ENCODE measurements at regions not wholly inside any gene's neighbourhood (a gene's known extent, or its start where the extent isn't known, plus 50 kb on each side); places are given as distances from the start of the nearest gene placed in this dataset.
"Not testable (repeated sequence)": the region's sequence is repeated elsewhere in the genome, so short reads cannot be mapped to it uniquely, and the experiment has no call there.

DNA sequence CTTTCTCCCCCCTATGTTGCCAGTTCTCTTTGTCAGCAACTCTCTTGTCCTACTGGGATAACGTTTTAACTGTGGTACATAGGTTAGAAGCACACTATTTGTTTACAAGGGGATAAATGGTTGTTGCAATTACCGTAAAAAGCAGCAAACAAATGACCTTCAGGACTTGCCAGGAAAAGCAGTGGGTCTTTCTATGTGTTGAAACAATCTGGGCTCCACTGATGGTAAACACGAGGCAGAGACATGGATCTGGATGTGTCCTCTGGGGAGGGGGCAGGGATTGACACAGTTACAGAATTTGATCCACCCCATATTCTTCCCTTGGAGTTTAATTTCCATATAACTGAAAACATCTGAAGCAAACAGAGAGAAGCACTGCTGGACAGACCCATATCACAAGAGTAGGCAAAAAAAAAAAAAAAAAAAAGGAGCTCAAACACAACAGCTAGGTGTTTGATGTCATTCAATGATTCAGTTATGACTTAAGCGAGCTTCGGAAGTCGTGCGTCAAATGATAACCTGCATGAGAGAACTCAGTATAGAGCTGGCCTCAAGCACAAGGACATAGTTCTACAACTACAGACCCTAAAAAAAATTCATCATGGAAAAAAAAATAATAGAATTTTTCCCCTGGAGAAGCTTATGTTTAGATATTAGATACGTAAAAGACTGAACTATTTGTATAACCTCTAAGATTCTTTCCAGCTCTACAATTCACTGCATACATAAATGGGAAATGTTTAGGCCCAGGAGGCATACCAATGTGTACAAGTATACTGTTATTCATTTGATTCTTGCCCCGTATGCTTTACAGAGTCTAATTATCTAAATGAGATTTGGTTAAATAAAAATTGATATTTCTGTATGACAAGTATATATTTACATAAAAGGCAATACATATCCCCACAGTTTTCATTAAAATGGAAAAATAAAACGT is 127.7 kb downstream of the ALDH8A1 start:
- DNase-seq (ENCODE audit: low read depth in 2 of 2), result no peak

DNA sequence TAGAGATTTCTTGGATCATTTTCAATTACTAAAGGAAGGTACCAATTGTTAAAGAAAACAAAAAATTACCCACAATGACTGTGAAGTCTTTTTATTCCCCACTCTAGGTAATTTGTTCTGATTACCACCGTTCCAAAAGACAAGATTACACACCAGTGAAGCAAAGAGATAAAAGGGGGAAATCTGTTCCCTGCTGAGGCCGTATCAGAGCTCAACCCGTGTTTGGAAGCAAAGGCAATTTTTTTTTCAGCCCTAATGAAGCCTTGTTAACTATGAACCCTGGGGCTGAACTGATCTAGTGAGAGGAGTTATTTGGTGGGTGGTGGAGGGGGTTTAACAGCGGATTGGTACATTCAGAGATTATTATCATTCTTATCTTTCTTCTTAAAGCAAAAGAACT is 128.5 kb downstream of the ALDH8A1 start:
- DNase-seq (ENCODE audit: low read depth in 2 of 2), result no peak

DNA sequence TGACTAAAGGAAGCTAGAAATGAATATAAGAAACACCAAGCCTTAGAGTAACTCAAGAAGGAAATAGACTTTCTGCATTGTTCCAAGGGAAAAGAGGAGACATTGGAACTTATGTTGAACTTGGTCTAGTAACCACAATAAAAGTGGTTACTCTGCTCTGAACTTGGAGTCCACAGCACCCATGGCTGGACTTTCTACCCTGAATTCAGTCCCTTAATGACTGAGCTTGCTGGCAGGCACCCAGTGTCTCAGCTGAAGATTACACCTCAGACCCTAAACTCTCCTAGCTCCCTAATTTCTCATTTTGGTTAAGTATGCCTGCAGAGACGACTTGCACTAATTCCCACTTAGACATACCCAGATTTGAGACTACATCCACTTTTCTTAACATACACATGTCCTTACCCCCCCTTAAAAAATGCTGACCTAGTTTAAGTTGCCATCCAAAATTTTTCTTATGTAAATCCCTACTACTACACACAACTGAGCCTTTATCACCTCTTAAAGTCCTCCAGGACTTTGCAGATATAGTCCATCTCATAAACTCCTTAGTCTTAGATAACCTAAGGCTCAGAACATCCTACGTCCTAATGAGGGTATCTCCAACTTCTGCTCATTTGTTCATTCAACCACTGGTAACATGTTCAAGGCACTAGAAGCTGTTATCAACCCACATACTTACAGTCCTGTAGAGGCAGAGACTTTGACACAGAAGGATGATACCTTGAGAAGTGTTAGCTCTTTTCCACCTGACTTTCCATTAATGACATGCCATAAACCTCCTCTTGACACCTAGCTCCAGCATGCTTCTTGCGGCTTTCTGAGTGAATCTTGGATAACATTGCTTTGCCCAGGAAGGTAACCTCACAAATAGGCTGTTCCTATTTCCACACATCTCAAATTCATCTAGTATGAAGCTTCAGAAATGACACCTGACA is 129.8 kb downstream of the ALDH8A1 start:
- DNase-seq (ENCODE audit: low read depth in 2 of 2), result no peak

DNA sequence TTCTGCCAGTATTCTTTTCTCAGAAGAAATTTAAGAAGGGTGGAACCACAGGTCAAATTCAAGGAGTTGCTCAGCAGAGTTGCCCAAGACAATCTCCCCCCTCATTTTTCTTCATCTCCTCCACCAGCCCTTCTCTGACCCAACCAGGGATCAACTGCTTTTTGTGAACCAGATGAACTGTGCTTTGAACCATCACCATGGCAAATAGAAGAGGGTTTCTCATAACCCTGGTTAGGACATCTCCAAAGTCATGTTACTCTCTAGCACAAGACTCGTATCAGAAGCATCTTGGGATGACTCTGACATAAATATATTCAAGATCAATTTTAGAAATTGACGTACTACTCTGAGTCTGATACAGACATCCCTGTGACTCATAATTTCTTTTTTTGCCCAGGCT is 130.7 kb downstream of the ALDH8A1 start:
- no peak for DNase-seq (ENCODE audit: low read depth in 2 of 2)

DNA sequence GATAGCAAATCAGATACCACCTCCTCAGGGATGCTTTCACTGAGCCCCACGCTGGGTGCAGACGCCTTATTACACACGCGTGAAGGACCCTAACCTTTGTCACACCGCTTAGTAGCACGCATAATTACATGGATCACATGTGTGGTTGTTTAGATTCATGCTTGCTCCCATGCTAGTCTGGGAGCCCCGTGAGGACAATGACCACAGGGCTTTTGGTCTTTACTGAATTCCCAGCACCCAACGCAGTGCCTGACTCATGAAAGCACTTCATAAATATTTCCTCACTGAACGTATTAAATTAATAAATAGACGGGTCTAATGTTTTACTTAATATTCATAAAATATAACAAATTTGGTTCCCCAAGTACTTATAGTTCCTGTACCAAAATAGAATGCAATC is 132.5 kb downstream of the ALDH8A1 start:
- DNase-seq (ENCODE audit: low read depth in 2 of 2), result no peak

DNA sequence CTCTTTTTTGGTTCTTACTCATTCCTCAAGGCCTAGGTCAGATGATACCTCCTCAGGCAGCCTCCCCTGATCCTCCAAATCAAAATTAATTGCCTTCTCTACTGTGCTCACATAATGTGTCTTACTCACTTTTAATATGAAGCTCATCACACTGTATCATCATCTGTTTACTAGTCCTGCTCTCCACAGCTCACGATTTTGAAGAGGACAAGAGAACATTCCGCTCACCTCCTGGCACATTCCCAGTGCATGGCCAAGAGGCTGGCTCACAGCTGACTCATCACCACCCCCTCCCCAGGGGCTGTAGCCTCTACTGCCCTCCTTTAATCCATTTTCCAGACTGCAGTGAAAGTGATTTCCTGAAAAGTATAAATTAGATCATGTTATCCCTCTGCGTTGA is 133.1 kb downstream of the ALDH8A1 start:
- DNase-seq (ENCODE audit: low read depth in 2 of 2), result no peak

DNA sequence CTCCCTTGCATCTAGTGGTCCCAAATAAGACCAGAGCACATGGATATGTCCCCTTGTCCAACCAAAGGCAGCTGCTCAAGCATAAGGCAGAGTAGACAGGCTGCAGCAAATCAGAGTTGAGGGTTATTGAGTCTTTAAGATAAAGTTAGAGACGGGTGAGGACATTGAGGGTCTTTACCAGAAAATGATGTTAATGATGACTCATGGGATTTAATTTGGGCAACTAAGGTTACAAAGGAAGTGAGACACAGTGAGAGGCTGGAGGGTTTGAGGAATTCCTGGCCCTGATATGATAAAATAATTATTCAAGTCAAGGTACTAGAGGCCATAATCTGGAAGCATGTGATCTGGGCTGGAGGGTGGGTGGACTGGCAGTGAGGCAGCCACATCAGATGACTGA is 133.6 kb downstream of the ALDH8A1 start:
- DNase-seq (ENCODE audit: low read depth in 2 of 2), result no peak

DNA sequence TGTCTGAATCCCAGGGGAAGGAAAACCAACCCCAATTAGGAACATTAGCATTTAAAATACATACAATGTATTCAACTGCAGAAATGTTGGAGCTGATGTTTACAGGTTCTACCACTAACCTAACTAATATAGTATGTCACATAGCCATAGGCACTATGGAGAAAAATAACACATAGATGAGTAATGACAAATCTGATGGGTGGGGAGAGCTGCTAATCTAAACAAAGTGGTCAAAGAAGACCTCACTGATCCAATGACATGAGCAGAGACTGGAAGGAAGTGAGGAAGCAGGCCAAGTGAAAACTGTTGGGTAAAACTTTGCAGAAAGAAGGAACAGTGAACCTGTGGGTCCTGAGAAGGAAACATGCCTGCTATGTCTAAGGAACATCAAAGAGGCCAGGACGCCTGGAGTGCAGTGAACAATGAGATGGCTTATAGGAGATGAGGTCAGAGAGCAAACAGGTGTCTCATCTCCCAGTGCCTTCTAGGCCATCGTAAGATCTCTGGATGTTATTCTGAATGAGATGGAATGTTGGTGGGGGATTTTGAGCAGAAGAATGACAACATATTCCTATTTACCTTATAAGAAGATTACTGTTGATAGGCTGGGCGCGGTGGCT is 135.7 kb downstream of the ALDH8A1 start:
- DNase-seq (ENCODE audit: low read depth in 2 of 2), result no peak

DNA sequence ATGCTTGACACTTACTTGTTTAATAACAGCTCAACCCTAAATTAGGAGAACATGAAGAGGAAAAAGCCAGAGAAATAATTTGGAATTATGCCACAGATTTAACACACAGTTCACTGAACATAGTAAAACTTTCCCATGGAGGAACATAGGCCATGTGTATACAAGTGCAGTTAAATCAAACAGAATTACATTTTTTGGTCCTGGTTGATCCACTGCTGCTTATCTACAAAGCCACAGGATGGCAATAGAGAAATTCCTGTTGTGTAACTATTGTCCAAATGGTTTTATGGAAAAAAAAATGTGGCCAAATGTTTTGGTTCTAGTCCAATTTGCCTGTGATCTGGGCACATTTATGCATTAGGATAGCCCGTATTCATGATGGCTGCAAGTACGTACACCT is 136.8 kb downstream of the ALDH8A1 start:
- no peak for DNase-seq (ENCODE audit: low read depth in 2 of 2)

DNA sequence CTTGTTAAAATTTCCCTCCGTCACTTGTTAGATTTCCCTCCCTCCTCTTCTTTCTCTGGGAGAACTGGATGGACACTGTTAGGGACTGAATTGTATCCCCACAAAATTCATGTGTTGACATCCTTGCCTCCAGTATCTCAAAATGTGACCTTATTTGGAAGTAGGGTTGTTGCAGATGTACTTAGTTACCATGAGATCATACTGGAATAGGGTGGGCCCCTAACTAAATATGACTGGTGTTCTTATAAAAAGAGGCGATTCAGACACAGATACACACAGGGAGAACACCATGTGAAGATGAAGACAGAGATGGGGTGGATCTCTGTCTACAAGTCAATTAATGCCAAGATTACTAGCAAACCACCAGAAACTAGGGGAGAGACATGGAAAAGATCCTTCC is 139.5 kb downstream of the ALDH8A1 start:
- DNase-seq (ENCODE audit: low read depth in 2 of 2), result no peak

DNA sequence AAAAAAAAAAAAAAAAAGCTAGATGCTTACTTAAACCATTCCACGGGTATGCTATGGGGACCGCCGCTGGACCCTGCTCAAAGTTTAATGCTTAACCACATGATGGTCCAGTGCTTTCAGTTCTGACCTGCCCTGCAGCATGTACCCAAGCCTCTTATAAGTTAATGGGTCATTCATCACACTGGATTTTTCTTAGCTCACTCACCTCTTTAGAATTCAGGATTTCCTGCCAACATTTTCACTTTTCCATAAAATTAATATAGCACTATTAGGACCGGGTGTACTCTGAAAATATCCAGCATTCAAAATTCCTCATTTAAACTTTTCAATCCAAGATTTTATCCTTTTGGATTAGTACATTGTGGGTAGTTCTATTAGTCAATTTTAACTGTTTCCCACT is 140.8 kb downstream of the ALDH8A1 start:
- DNase-seq (ENCODE audit: low read depth in 2 of 2), result no peak

DNA sequence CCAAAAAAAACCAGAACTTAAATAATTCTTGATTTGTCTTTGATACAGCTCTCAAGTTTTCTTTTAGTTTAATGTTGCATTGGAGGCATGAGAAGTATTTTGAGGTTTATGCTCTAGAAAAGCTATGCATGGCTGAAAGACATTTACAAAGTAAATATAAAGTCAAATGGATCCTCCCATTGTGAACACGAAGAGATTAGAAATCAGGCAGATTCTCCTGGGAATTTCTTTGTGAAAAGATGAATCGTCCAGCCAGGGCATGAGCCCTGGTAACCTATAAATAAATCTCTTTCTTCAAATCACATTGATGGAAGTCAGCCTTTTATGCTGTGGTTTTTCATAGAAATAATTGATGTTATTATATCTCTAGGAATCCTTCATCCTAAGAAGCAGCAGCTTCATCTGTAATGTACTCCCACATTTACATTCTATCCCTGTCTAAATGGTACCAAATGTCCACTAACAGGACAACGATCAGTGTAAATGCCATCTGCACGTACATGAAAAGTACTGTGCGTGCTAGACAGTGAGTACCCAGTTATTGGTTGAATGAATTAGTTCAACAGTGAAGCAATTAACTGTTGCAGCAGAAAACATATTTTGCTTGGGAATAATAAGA is 143.6 kb downstream of the ALDH8A1 start:
- no peak for DNase-seq (ENCODE audit: low read depth in 2 of 2)

DNA sequence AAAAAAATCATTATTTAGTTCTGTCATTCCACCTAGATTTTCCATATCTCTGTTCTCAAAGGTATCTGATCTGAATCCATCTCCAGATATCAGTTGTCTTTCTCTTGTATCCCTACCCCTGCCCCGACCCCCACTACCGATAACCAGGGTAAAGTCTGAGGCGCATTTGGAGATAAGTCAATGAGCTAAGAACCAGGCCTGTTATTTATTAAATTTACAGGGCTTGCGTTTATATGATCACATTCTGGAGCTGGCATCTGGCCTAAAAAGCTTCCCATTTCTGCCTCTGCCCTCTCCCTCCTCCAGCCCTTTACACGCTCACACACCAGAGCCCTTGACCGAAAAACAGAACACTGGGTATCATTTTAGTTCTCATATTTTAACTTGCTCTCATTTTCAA is 144.7 kb downstream of the ALDH8A1 start:
- no peak for DNase-seq (ENCODE audit: low read depth in 2 of 2)

DNA sequence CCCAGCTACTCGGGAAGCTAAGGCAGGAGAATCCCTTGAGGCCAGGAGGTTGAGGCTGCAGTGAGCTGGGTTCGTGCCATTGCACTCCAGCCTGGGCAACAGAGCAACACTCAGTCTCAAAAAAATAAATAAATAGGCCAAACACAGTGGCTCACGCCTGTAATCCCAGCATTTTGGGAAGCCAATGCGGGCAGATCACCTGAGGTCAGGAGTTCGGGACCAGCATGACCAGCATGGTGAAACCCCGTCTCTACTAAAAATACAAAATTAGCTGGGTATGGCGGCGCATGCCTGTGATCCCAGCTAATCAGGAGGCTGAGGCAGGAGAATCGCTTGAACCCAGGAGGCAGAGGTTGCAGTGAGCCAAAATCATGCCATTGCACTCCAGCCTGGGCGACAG is 145.6 kb downstream of the ALDH8A1 start:
- not testable (repeated sequence) for DNase-seq (ENCODE audit: low read depth in 2 of 2)

DNA sequence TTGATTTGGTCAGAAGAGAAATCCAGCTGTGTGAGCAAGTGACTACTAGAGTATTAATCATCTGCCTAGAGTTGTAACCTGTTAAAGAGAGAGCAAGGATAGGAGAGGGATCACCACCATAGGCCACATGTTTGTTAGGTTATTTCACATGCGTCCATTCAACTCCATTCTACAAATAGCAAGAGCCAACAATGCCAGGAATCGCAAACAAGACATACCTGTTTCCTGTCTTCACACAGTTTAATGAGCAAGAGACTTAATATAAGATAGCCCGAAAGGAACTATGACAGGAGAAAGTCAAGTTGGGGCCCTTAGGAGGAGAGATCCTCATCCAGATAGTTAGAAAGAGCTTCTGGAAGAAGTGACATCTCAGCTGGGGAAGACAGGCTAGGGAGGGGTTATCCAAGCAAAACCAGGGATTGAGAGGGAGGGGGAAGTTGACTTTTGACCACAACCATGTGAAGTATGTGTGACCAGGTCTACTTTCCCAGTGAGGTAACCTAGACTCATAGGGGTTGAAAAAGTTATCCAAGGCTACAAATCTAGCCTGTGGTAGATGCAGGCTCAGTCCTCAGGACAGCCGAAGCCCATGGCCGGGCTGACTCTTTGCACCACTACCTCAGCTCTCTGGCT is 147.4 kb downstream of the ALDH8A1 start:
- no peak for DNase-seq (ENCODE audit: low read depth in 2 of 2)

DNA sequence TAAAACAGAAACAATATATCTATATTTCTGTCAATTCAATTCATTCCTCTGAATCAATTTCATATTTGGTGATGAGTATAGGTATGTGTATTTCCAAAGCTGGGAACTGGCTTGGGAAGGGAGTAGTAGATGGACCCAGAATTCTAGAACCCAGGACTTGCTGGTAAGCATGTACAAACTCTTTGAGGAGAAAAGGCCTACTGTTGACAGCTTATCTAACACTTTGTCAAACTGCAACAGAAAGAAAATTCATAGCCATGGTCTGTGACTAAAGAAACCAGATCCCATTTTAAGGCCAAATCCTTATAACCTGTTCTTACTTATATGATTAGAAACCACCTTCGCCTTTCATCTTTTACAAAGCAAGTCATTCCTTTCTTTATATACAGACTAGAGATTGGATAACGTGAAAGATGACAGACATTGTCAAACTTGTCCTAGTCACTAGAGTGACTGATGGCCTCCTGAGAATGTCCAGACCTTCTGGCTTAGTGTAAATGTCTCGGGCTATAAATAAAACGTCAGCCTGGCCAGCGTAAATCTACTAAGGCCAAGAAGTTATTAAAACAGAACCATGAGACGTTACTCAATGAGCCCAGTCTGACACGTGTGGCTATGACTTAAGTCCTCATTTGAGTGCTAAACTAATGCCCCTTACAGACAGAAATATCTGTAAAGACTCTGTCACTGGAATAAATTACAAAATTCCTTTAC is 152.3 kb downstream of the ALDH8A1 start:
- DNase-seq (ENCODE audit: low read depth in 2 of 2), result no peak

DNA sequence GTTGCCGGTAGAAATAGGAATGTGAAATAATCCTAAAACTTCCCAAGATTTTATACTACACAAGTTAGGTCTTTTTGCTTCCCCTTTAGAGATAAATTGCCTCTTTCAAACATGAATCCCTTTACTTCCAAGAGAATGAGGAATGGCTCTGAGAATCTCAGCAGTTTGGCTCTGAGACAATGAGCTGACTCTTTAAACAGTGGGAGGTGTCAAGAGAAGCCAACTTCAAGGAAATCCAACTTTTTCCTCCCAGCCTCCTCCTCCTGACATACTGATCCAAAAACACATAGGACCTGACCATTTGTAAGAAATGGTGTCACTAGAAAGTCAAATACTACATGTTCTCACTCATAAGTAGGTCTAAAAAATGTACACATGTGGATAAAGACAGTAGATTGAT is 154.2 kb downstream of the ALDH8A1 start:
- DNase-seq (ENCODE audit: low read depth in 2 of 2), result no peak

DNA sequence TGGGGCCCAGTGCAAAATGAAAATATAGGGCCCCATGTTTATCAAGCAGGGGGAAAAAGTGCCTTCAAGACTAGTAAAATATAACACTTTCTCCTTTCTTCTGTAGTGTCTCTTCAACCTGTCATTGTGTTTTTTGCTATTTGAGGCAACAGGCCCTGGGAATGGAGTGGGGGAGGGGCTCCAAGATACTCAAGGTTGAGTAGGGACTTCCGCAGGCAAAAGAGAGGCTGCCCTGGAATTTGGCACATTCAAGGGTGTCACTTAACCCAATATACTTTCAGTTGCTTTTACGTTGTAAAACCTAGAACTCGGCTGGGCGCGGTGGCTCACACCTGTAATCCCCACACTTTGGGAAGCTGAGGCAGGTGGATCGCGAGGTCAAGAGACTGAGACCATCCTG is 154.9 kb downstream of the ALDH8A1 start:
- no peak for DNase-seq (ENCODE audit: low read depth in 2 of 2)

DNA sequence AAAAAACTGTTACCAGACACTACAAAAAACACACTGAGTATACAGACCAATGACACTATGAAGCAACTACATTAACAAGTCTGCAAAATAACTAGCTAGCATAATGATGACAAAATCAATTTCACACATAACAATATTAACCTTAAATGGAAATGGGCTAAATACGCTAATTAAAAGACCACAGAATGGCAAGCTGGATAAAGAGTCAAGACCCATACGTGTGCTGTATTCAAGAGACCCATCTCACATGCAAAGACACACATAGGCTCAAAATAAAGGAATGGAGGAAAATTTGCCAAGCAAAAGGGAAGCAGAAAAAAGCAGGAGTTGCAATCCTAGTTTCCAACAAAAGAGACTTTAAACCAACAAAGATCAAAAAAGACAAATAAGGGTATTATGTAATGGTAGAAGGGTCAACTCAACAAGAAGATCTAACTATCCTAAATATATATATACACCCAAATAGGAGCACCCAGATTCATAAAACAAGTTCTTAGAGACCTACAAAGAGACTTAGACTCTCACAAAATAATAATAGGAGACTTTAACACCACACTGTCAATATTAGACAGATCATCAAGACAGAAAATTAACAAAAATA is 158.6 kb downstream of the ALDH8A1 start:
- DNase-seq (ENCODE audit: low read depth in 2 of 2), result not testable (repeated sequence)

DNA sequence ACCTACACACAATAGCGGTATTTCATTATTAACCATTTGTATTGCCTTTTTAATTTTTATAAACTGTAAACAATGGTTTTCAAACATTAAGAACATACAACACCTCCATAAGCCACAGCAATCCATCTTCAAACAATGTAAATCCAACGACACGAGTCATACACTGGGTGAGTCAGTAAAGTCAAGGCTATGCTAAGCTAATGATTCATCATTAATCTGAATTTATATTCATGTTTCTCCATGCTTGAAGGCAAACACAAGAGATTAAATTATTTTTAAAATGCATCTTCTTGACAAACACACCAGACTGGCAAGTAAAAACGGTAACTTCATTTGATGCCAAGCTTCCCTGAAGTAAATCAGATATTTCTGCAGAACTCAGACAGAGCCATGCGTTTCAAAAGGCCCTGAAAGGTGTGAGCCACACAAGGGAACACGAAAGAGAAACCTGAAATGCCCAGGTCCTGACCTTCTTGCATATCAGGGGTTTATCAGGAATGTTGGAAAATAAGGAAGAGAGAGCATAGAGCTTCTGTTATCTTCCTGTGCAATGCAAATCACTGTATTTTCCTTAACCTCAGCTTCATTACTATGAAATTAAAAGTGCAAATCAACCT is 162.5 kb downstream of the ALDH8A1 start:
- DNase-seq (ENCODE audit: low read depth in 2 of 2), result no peak

Data from stimulated activated CD4-positive, alpha-beta T cell treated with anti-CD3 and anti-CD28 coated beads, Interleukin-1b, Interleukin-23, amount 100 ng/mL, for 4 hours (primary cell).